GM18520 (cell line): ENCODE measurements at regions not wholly inside any gene's neighbourhood (a gene's known extent, or its start where the extent isn't known, plus 50 kb on each side); places are given as distances from the start of the nearest gene placed in this dataset.
"Not testable (repeated sequence)": the region's sequence is repeated elsewhere in the genome, so short reads cannot be mapped to it uniquely, and the experiment has no call there.

ENCODE experiments used
- ATAC-seq: cut with Tn5 transposase; IDR thresholded peaks from one replicate; pipeline ENCODE4 v1.9.1; 2021; ENCODE audit not compliant: unreplicated experiment

DNA sequence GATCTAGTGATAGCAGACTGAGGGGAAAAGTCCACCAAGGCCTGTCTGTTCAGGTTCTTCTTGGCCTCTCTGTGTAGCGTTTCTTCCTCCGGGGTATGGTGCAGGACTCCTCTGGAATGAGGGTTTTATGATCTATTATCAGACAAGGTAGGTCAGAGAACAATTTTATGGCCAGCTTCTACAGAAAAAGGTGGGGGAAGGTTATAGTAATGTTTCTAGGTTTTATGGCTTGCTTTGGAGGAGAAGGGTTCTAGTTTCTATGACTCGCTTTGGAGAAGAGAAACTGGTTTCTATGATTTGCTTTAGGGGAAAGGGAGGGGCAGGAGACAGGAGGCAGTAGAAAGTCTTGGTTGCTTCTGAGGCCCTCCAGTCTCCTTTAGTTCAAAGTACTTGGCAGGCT lies 144.8 kb upstream of the LAMA2 start:
- ATAC-seq: no peak

DNA sequence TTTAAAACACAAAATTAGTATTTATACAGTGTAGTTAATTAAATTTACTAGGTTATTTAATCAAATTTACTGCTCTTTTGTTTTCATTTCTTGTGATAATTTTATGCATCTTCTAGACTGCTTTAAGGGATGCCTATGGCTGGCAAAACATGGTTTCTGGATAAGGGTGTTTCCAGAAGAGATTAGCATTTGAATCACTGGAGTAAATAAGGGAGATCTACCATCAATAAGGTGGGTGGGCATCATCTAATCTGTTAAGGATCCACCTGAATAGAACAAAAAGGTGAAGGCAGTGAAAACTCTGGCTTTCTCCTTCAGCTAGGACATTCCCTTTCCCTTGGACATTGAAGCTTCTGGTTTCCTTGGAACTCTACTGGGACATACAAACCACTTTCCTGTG lies 146.2 kb upstream of the LAMA2 start:
- ATAC-seq: no peak

DNA sequence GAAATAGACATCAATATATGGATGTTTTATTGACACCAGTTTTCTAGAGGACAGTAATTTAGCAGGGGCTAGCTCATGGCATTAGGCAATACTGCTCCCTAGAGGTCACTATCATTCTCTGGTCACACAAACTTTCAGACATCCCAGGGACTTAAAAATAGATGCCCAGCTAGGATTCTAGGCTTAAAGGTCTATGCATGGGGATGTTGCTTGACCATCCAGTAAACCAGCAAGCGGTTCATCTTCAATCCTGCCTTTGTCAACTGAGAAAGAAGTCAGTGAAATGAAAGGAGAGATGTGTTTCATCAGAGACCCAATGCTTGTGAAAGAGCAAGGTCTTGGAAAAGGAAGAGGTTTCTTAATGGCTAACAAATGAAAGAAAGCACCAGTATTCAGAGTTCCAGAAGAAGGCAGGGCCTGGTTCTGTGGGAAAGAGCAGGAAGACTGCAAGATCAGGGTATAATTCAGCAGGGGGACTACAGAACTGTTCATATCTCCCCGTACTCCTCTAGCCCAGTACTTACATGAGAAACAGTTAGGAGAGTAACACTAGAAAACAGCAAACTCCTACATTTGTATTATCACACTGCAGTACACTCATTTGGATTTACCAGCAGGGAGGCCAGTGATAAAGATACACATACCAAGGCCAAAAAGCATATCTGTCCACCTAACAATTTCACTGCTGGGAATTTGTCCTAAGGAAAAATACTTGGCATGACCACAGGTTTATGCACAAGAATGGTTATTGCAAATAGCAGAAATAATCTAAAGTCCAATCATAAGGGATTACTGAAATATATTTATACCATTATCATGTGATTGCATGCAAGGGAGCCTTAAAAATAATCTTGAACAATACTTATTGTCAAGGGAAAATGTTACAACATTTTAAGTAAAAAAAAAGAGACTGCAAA lies 151.4 kb upstream of the LAMA2 start:
- no peak for ATAC-seq

DNA sequence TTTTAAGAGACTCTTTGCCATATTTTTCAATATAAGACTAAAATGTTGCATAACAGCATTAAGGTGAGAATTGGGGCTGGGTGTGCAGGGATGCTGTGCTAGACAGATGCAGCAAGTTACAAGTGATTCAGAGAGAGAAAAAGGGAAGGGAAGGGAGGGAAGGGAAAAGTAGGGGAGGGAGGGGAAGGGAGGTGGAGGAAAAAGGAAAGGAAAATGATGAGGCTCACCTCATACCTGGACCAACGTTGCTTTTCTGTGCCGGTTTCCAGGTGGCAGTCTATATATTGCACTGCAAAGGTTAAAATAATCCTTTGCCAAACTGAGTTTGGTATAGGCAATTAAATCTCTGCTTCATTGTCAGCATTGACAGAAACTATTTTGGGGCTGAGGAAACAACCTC lies 155.4 kb upstream of the LAMA2 start:
- ATAC-seq: no peak

DNA sequence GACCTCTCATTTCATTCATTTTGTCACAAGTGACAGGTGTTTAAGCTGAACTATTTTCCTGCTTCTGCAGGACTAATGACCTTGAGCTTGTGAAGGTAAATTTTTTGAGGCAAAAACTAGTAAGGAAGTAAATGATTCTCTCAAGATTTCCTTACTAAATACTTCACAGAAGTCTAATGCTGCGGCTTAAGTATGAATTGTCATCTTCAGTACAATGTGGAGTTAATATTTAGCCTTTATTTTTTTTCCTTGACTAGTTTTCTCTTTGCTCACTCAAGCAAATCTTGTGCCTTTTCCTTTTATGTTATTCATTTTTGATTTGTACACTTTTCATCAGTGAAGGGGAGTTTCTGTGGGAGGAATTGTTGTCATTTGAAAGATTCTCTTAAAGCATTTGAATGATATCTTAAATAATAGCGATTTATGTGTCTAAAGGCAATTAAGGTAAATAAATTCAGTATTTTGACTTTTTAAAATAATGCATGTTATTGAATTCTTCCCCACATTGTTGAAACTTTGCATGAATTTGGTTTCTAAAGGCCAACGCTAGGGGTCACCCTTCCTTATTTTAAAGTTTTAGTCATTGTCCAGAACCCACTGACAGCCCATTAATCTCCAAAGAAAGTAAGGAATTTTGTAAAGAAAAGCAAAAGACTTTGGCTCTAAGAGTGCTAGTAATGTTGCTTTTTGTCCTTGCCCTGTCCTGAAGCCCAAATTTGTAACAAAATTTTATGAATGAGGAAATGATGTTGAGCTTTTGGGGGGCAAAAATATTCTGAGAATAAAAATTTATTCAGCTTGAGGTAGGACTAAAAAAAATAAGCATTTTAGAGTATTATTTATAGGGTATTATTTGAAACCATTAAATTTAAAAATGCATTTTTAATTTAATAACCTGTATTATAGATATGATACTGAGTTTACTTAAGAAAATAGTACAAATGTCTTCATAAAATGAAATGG lies 157.4 kb upstream of the LAMA2 start:
- no peak for ATAC-seq

DNA sequence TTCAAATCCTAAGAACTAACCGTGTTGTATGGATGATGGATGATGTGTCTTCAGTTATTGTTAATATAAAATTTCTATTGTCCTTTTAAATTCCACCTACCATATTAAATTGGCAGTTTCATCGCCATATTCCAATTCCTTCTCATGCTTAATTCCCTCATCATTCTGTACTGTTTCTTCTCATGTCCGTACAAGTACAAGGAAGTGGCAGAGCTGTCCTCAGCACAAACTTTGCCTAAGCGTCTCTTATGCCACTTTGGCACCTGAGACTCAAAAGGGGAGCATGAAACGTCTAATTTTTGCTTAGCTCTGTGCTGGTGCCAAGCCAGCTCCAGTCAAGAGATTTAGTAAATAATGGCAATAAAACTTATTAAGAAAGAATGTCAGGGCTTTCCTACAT lies 158.2 kb upstream of the LAMA2 start:
- ATAC-seq: no peak

DNA sequence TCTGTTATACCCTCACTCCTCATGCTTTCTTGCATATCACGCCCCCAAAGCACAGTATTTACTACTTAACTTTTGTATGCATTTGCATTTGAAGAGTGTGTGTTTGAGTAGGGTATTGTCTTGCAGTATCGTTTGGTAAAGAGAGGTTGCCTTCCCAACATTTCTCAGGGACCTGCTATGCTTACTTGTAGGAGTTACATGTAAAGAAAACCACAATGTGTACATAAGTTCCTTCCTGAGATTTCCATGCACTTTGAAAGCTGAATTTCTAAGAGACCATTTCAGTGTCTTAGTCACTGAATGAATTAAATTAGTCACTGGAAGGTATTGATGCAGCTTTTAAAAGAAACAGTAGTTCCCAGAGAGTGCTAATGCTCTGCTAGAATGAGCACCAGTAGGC lies 159.3 kb upstream of the LAMA2 start:
- no peak for ATAC-seq

DNA sequence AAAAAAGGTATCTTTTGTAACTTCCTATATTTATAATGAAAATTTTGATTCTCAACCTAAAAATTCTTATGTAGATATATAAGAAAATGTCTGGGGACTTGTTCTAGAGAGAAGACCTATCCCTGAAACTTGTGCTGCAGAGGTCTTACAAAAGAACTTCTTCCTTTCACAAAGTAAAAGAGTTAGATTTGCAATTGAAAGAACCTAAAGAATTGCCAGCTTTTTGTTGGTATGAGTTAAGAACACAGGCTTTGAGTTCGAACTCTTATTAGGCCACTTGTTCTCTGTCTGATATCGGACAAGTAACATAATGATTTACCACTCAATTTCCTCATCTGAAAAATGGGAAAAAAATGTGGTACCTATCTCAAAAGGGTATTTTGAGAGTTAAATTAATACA lies 162.0 kb upstream of the LAMA2 start:
- no peak for ATAC-seq

DNA sequence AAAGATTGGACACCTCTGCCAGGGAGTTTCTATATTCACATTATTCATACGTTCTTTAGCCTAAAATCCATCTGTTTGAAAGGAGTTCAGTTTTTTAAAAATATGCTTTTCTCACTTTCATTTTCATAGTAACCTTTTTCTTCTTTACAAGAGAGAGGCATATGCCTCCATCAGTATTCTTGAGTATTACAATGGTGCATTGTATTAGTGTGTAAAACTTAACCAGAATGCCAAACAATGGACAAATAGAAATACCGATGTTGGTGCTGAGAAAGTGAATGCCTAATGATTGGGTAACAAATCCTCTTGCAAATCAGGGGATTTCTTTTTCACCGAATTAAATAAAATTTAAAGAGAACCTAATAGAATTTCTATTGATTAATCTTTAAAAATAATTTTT lies 163.2 kb upstream of the LAMA2 start:
- no peak for ATAC-seq

DNA sequence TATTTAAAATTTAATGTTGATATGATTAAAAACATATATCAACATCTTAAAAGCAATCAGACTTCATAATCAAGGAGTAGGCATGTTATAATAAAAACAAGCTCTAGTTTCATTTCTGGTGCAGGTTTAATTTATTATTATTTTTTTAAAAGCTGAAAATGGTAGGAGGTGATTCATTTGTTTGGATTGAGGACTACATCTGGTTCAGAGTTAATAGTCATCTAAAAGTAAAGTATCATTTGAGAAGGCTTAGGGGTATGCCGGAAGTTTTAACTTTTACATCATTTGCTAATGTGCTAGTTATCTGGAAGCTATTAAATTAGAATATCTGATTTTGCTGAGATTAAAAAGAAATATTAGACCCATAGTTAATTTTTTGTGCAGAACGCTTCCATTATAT lies 169.5 kb upstream of the LAMA2 start:
- ATAC-seq: no peak

DNA sequence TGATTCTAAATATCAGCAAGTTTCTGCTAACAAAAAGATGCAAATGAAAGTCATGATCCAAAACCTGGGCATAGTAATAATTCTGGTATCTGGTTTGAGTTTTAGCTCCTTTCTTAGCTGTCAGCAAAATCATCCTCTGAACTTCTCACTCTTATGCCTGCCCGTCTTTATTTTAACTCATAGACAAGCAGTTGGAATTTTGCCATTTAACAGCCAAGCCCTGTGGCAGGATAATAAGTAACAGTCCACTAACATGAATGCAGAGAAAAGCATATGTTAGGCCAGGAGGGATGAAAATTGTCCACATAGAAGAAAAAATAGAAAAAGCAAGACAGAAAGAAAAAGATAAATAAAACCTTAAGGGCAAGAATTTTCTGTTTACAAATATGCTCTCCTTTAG lies 170.0 kb upstream of the LAMA2 start:
- no peak for ATAC-seq

DNA sequence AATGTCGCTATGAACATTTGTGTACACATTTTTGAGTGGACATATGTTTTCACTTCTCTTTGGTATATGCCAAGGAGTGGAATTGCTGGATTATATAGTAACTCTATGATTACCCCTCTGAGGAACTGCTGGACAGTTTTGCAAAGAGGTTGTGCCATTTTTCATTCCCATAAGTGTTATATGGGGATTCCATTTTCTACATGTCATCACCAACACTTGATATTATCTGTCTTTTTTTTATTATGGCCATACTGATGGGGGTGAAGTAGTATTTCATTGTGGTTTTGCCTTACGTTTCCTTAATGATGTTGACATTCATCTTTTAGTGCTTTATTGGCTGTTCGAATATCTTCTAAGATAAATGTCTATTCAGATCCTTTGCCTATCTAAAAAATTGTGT lies 171.8 kb upstream of the LAMA2 start:
- no peak for ATAC-seq

DNA sequence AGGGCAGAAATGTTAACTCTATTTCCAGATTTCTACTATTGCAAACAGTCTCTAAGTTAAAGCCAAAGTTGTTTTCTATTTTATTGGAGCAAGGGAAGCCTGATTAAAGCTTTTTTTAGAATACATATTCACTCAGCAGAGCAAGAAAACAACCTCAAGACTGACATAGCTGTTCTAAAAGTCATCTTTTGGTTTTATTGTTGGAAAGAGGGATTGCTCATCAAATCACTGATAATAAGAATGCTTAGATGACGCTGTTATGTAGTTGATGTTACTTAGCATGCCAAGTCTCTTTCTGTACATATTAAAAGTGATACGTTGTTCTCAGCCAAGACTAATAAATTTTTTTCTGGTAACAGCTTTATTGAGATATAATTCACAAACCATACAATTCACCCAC lies 172.6 kb upstream of the LAMA2 start:
- ATAC-seq: no peak

DNA sequence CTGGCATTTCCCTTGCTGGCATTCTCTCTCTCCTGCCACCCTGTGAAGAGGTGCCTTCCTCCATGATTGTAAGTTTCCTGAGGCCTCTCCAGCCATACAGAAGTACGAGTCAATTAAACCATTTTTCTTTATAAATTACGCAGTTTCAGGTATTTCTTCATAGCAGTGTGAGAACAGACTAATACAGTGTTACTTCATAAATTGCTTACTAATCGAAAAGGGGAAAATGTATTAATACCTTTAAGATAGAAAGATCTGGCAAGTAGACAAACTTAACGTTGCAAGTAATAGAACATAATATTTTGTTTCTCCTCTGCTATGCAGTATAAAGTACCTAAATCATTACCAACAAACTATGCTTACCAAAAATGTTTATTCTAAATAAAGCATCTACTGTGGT lies 178.3 kb upstream of the LAMA2 start:
- ATAC-seq: no peak

DNA sequence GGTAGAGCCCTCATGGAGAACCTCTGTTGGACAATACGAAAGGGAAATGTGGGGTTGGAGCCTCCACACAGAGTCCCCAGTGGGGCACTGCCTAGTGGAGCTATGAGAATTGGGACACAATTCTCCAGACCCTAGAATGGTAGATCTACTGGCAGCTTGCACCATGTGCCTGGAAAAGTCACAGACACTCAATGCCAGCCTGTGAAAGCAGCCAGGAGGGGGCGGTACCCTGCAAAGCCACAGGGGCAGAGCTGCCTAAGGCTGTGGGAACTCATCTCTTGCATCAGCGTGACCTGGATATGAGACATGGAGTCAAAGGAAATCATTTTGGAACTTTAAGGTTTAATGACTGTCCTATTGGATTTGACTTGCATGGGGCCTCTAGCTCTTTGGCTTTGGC lies 179.1 kb upstream of the LAMA2 start:
- not testable (repeated sequence) for ATAC-seq

DNA sequence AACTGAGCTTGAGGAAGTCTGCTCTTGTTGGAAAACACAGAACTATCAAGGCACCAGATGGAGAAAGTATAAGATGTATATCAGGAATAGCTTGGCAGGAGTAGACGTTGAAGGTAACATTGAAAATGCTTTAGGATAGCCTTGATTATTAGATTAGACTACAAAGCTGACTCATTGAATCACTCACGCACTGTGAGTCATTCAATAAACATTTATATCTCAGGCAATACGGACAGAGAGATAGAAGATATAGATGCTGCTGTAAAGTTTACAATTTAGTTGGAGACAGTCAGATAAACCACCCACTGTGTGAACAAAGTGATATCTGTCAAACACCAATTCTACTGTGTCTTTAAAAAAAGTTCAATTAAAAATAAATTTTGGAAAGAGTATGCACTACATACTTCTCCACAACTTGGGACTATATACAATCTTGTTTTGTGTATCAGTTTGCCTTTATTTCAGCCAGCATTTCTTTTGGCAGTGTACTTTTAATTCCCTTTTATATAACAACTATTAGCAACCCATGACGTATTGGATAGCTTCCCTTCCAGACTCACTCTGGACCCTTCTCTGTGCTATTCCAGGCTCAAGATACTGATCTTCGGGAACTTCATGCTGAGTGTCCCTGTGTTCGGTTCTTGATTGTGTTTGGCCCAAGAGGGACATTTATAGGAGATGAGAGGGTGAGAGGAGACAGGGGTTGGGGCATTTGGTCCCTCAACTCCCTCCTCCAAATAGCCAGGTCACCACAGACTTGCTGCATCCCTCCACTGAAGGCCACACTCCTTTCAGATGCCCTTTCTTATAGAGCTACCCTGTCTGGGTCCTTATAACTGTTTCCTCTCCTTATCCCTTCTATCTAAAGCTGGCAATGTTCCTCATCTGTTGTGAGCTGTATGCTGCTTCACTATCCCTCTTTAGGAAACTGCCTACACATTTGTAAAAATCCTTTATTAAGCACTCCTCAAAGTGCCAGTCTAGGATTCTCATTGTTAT lies 176.6 kb upstream of the PTPRK start:
- ATAC-seq: no peak

DNA sequence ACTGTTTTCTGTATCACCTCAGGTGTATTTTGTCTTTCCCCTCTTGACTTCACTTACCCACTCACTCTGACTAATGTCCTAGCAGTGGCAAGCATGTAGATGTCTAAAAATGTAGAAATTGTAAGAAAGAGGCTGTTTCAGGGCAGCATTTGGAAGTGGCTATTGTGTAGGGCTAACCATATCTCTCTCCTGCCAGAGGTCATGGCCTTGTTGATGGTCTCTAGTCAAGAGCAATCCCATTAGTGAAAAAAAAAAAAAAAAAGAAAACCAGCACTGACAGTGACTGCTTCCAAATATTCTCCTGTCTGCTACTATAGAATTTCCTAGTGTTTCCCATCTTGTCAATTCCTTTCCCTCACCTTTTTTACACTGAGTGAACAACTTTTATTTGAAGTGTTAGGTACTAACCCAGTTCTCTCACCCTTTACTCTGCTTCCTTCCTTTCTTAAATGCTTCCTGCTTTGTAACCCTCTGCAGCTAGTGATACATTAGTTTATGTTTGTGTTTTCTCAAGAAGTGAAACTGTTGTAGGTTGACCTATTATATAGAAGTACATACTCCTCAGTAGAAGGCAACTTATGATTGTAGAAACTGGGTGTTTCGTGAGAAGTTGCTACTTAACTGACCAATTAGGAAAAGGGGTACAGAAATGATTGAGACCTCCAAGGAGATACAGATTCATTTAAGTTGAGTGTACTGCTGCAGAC lies 174.1 kb upstream of the PTPRK start:
- peak; percentile 69 for ATAC-seq

DNA sequence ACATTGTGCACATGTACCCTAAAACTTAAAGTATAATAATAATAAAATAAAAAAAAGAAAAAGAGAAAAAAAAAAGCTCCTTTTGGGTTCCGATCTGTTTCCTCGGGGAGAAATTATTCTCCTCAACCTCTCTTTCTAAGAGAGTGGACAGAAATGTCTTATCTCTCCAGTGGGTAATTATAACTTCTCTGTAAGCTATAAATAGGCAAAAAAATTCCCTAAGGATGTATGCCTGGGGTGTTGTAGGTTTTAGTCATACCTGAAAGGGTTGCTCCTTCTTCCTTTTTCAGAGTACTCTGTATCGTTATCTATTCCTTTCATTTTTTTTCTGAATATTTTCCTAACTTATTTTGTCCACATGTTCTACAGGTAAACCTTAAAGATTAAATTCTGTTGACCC lies 169.7 kb upstream of the PTPRK start:
- ATAC-seq: no peak

DNA sequence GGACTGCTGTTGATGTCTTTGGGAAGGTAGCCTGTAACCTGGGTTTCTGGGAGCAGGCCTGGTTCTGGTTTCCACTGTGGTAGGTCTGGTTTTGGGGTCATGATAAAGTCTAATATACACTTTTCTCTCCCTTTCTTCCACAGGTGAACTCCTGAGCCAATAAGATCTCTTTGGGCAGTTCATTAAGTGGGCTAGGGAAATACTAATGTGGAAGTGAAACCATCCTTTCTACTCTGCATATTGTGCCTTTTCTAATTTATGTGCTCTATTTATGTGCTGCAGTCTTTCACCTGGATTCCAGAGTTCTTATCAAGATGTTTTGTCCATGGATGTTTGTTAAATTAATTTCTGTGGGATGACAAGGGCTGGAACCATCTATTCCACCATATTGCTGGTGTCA lies 165.7 kb upstream of the PTPRK start:
- no peak for ATAC-seq

DNA sequence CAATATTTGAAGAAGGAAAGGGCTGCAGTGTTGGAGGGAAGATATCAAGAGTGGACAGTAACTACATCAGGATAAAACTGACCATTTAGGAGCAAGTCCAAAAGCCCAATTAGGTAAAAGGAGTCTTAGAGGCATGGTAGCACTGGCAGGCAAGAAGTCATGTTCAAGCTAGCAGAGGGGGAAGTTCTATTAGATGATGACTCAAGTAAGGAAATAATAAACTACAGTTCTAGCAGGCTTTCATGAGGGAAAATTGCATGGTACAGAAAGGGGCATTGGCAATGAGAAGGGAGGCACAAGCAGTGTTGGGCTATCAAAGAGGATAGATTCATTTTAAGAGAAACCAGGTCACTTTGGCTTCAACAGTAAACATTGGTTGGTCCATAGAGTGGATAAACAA lies 156.1 kb upstream of the PTPRK start:
- ATAC-seq: no peak
